NCI-H2171 (cell line): ENCODE measurements at regions not wholly inside any gene's neighbourhood (a gene's known extent, or its start where the extent isn't known, plus 50 kb on each side); places are given as distances from the start of the nearest gene placed in this dataset.
"Not testable (repeated sequence)": the region's sequence is repeated elsewhere in the genome, so short reads cannot be mapped to it uniquely, and the experiment has no call there.

Experiments used
- DNase-seq: peaks from one replicate; lab custom pipeline; 2025; lab: John Stamatoyannopoulos, UW

- no peak for DNase-seq
Observed at GRCh38 chr17:63258785-63259184, 187.3 kb downstream of the CYB561 start.

GRCh38 chr17:63262751-63263476 lies 183.2 kb downstream of the CYB561 start:
- no peak for DNase-seq

GRCh38 chr17:63265526-63265925 lies 180.6 kb downstream of the CYB561 start:
- DNase-seq: no peak

GRCh38 chr17:63267846-63268245 lies 178.3 kb downstream of the CYB561 start:
- no peak for DNase-seq

- DNase-seq: no peak
Observed at GRCh38 chr17:63268827-63269226, 177.3 kb downstream of the CYB561 start.

- no peak for DNase-seq
Observed at GRCh38 chr17:63270610-63271009, 175.5 kb downstream of the CYB561 start.

- DNase-seq: no peak
Observed at GRCh38 chr17:63274146-63274545, 172.0 kb downstream of the CYB561 start.

- no peak for DNase-seq
Observed at GRCh38 chr17:63275318-63275970, 170.7 kb downstream of the CYB561 start.

- no peak for DNase-seq
Observed at GRCh38 chr17:63275971-63276745, 169.9 kb downstream of the CYB561 start.

- no peak for DNase-seq
Observed at GRCh38 chr17:63276821-63277220, 169.3 kb downstream of the CYB561 start.

GRCh38 chr17:63277629-63278028 lies 168.5 kb downstream of the CYB561 start:
- DNase-seq: no peak

GRCh38 chr17:63278728-63279442 lies 167.2 kb downstream of the CYB561 start:
- peak; percentile 19 for DNase-seq

- no peak for DNase-seq
Observed at GRCh38 chr17:63279498-63280230, 166.4 kb downstream of the CYB561 start.

- DNase-seq: no peak
Observed at GRCh38 chr17:63282455-63282854, 163.7 kb downstream of the CYB561 start.

- no peak for DNase-seq
Observed at GRCh38 chr17:63285551-63285950, 160.6 kb downstream of the CYB561 start.

- DNase-seq: no peak
Observed at GRCh38 chr17:63286254-63286653, 159.9 kb downstream of the CYB561 start.

- DNase-seq: not testable (repeated sequence)
Observed at GRCh38 chr17:63287006-63287405, 159.1 kb downstream of the CYB561 start.

- DNase-seq: no peak
Observed at GRCh38 chr17:63289931-63290330, 156.2 kb downstream of the CYB561 start.

GRCh38 chr17:63290351-63290750 lies 155.8 kb downstream of the CYB561 start:
- no peak for DNase-seq

- no peak for DNase-seq
Observed at GRCh38 chr17:63290784-63291183, 155.3 kb downstream of the CYB561 start.

- DNase-seq: no peak
Observed at GRCh38 chr17:63291258-63291657, 154.8 kb downstream of the CYB561 start.

- no peak for DNase-seq
Observed at GRCh38 chr17:63292421-63292820, 153.7 kb downstream of the CYB561 start.
